ENCODE measurements at regions not wholly inside any gene's neighbourhood (a gene's known extent, or its start where the extent isn't known, plus 50 kb on each side); places are given as distances from the start of the nearest gene placed in this dataset.

DNA sequence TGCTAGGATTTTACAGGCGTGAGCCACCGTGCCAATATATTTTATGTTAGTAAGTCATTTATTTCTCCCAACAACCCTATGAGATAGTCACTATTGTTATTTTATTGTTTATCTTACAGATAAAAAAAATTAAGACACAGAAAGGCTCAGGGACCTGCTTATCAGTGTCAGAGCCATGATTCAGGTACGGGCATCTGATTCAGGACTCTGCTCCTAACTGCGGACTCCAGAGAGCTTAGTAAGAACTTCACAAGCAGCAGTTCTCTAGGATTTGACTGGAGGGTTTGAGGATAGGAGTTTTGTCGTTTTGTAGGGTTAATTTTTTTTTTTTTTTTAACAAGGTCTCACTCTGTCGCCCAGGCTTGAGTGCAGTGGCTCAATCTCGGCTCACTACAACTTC is 174.2 kb downstream of the BCL11A start:
- Histone ChIP-seq H3K27ac (no peak overlapping the region), H3K36me3 (replicated peaks in 1 of 2; ENCODE audit: insufficient read depth in 1 of 2, low read depth in 2 of 2) (no peaks in the 10 kb centered on the region), H3K9me3 (no peaks in the 10 kb centered on the region), H3K4me3 (no peak overlapping the region), H3K27me3 (no peaks in the 10 kb centered on the region), H3K4me1 (no peaks in the 10 kb centered on the region)
- TF ChIP-seq, protein P1, sequence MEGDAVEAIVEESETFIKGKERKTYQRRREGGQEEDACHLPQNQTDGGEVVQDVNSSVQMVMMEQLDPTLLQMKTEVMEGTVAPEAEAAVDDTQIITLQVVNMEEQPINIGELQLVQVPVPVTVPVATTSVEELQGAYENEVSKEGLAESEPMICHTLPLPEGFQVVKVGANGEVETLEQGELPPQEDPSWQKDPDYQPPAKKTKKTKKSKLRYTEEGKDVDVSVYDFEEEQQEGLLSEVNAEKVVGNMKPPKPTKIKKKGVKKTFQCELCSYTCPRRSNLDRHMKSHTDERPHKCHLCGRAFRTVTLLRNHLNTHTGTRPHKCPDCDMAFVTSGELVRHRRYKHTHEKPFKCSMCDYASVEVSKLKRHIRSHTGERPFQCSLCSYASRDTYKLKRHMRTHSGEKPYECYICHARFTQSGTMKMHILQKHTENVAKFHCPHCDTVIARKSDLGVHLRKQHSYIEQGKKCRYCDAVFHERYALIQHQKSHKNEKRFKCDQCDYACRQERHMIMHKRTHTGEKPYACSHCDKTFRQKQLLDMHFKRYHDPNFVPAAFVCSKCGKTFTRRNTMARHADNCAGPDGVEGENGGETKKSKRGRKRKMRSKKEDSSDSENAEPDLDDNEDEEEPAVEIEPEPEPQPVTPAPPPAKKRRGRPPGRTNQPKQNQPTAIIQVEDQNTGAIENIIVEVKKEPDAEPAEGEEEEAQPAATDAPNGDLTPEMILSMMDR (IDR thresholded peaks at IDR 0.05), result no peak
- TF ChIP-seq POLR2A (IDR thresholded peaks at IDR 0.05), result no peak
- DNase-seq, result no peak
- WGBS, 2 donors, result 58 to 78% methylated on average over 7 of the region's 7 CpGs
- intact Hi-C loops (cut with DNase I), result no loop called here
- ATAC-seq, result no peak

DNA sequence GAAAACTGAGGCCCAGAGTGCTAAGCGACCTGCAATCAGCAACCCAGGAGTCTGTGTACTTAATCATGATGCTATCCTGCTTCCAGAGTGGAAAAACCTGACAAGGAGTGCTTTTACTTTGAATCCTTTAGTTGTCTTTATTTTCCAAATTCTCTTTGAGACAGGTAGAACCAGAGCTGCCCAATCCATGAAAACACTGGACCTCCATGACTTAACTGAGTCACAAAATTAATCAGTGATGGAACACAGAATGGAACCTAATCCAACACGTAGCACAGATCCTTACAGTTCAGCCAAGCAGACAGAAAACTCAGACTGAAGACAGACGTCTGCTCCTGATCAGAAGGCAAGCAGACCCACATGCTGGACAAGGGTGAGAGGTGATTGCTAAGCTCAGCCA is 175.6 kb downstream of the BCL11A start:
- Histone ChIP-seq H3K4me1 (no peaks in the 10 kb centered on the region), H3K36me3 (replicated peaks in 1 of 2; ENCODE audit: insufficient read depth in 1 of 2, low read depth in 2 of 2) (no peaks in the 10 kb centered on the region), H3K27me3 (no peaks in the 10 kb centered on the region), H3K4me3 (no peak overlapping the region), H3K27ac (no peak overlapping the region), H3K9me3 (no peaks in the 10 kb centered on the region)
- TF ChIP-seq, protein P1 (IDR thresholded peaks at IDR 0.05), result no peak
- no peak for TF ChIP-seq POLR2A (IDR thresholded peaks at IDR 0.05)
- DNase-seq (no peak), ATAC-seq (no peak)
- WGBS, 2 donors, result 83 to 84% methylated on average over 3 of the region's 3 CpGs
- intact Hi-C loops (cut with DNase I), result no loop called here

DNA sequence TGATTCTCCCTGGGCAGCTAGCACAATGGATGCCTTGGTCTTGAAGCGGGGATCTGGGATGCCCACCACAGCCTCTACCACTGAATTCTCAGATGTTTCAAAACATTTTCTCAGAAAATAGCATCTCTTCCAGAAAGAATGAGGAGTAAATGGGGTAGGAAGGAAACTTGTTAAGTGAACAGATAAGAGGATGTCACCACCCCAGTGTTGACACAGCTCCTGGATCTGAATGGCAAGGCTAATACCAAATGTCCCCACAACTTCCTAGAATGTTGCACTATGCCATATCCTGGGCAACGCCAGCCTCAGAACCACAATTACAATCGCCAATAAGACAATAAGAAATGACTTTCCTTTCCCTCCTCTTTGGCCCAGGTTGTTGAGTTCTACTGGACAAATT is 177.2 kb downstream of the BCL11A start:
- no peaks in the 10 kb centered on the region for H3K27me3 ChIP-seq
- no peaks in the 10 kb centered on the region for H3K9me3 ChIP-seq
- H3K27ac ChIP-seq, result no peak overlapping the region
- WGBS, 2 donors, result 72 to 86% methylated on average over 3 of the region's 3 CpGs
- TF ChIP-seq POLR2A (IDR thresholded peaks at IDR 0.05), result no peak
- TF ChIP-seq, protein P1 (IDR thresholded peaks at IDR 0.05), result no peak
- no peak for ATAC-seq
- no peaks in the 10 kb centered on the region for H3K4me1 ChIP-seq
- DNase-seq, result no peak
- no peak overlapping the region for H3K4me3 ChIP-seq
- H3K36me3 ChIP-seq (replicated peaks in 1 of 2; ENCODE audit: insufficient read depth in 1 of 2, low read depth in 2 of 2), result no peaks in the 10 kb centered on the region
- intact Hi-C loops (cut with DNase I), result no loop called here

DNA sequence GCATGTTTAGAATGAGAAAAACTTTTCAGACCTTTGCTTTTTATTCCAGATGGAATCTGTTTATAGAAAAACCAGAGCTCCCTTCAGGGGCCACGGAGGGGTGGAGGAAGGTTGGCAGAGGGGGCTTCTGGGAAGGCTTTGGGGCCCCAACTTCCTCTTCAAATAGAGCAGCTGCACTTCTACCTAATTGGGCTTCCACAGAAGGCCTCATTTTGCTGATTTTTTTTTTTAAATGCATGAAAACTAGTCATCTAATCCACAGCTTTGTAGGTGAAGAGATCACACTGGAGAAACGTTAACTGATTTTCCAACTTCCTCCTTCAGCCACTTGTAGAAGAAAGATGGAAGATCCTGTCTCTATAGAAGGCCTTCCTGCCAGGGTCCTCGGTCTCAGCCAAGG is 181.8 kb downstream of the BCL11A start:
- TF ChIP-seq, protein P1 (IDR thresholded peaks at IDR 0.05), result no peak
- TF ChIP-seq POLR2A (IDR thresholded peaks at IDR 0.05), result no peak
- Histone ChIP-seq H3K4me3 (no peak overlapping the region), H3K36me3 (replicated peaks in 1 of 2; ENCODE audit: insufficient read depth in 1 of 2, low read depth in 2 of 2) (no peaks in the 10 kb centered on the region), H3K27ac (no peak overlapping the region), H3K4me1 (no peaks in the 10 kb centered on the region), H3K27me3 (no peaks in the 10 kb centered on the region), H3K9me3 (no peaks in the 10 kb centered on the region)
- 57 to 82% methylated on average over 3 of the region's 3 CpGs for WGBS, 2 donors
- intact Hi-C loops (cut with DNase I), result no loop called here
- ATAC-seq, result no peak
- DNase-seq, result no peak

DNA sequence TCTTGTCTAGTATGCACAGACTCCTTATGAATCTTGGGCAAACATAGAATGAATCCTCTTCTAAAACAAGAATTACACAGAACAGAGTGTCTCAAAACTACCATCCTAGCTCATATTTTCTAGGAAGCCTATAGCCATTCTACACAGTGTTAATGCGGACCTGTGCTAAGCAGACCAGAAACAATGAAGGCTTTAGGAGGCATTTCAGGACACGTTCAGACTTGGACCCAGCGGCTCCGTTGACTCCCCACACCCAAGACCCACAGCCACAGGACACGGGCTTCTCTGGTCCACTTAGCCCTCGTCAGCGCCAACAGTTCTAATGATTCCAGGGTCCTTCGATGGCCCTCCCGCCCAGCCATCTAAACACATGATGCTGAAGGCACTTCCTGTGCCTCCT is 182.2 kb downstream of the BCL11A start:
- H3K27me3 ChIP-seq, result no peaks in the 10 kb centered on the region
- intact Hi-C loops (cut with DNase I), result no loop called here
- TF ChIP-seq, protein P1 (IDR thresholded peaks at IDR 0.05), result no peak
- TF ChIP-seq POLR2A (IDR thresholded peaks at IDR 0.05), result no peak

More for the DNA sequence above, 182.2 kb downstream of the BCL11A start:
- Histone ChIP-seq H3K27ac (no peak overlapping the region), H3K4me3 (no peak overlapping the region), H3K9me3 (no peaks in the 10 kb centered on the region), H3K4me1 (no peaks in the 10 kb centered on the region), H3K36me3 (replicated peaks in 1 of 2; ENCODE audit: insufficient read depth in 1 of 2, low read depth in 2 of 2) (no peaks in the 10 kb centered on the region)
- DNase-seq (no peak), ATAC-seq (no peak)
- 88 to 95% methylated on average over 9 of the region's 9 CpGs for WGBS, 2 donors
